ENCODE measurements at regions not wholly inside any gene's neighbourhood (a gene's known extent, or its start where the extent isn't known, plus 50 kb on each side); places are given as distances from the start of the nearest gene placed in this dataset.
A peak's percentile ranks its signal among the peaks of the same experiment; 100 is the strongest.

DNA sequence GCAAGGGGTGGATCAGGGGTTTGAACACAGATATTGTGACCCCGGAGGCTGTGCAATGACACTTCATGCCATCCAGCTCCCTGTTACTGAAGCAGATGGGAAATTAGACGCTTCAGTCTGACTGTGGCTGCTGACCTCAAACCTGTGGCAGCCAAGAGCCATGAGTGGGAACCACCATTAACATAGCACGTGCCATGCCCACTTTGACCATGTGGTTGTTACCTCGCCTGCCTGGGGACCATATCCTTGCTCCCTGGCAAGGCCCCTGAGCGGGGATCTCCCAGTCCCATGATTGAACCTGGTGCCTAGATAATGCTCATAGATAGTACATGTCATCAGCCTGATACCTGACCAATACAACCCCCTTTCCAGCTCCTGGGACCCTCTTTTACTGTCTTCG, 68.9 kb downstream of the CYP26B1 start:
- H3K9me3 ChIP-seq (ENCODE audit: insufficient read depth in 2 of 2, low read depth in 1 of 2, low read length in 1 of 2) = peaks cover 0 to 3% of the 10 kb centered on the region in 2 experiments
- no peak overlapping the region for H3K4ac ChIP-seq (replicated peaks; ENCODE audit: insufficient read length, low read depth, low read length)
- ChIA-PET POLR2A (ENCODE audit: partially characterized antibody) (no interaction called here), CTCF (ENCODE audit: partially characterized antibody) (no interaction called here)
- no peak overlapping the region for H3K4me3 ChIP-seq (ENCODE audit: extremely low read depth in 1 of 4, insufficient read depth in 2 of 4, low read depth in 3 of 4, low read length in 4 of 4)
- no peak overlapping the region for H2BK20ac ChIP-seq (ENCODE audit: low read length)
- peaks cover 0 to 3% (median under 1%) of the 10 kb centered on the region in 4 experiments; a peak in 1 of 7 replicates for H3K4me1 ChIP-seq (replicated peaks in 1 of 4; ENCODE audit: control insufficient read depth in 3 of 4, insufficient read depth in 4 of 4, low read length in 3 of 4)
- FAIRE-seq = no peak
- H3K27me3 ChIP-seq (replicated peaks in 1 of 4; ENCODE audit: control insufficient read depth in 3 of 4, extremely low read depth in 1 of 4, insufficient read depth in 3 of 4, low read length in 3 of 4) = no peaks in the 10 kb centered on the region
- 92% methylated on average over 6 of the region's 6 CpGs; no CpG with 5 or more reads in 1 of the 2 experiments for WGBS, 2 experiments (ENCODE audit: extremely low coverage in 1 of 2, insufficient coverage in 1 of 2, insufficient read length in 1 of 2, insufficient replicate concordance in 2 of 2, low coverage in 1 of 2, low lambda C conversion rate in 2 of 2, missing lambda C conversion rate in 1 of 2)
- no peak overlapping the region for H2BK12ac ChIP-seq (ENCODE audit: low read depth, low read length)
- H3K9ac ChIP-seq (replicated peaks in 1 of 4; ENCODE audit: extremely low read depth in 1 of 4, low read depth in 3 of 4, low read length in 3 of 4) = no peak overlapping the region
- H3K79me1 ChIP-seq (ENCODE audit: low read depth, low read length) = no peaks in the 10 kb centered on the region
- H2BK15ac ChIP-seq (ENCODE audit: low read length) = no peak overlapping the region
- no peak overlapping the region for H2BK120ac ChIP-seq (replicated peaks; ENCODE audit: low read depth, low read length)
- H3K18ac ChIP-seq (ENCODE audit: extremely low read depth, low read length) = no peak overlapping the region
- no peak overlapping the region for H2BK5ac ChIP-seq (ENCODE audit: low read depth, low read length)
- H3K23ac ChIP-seq (ENCODE audit: insufficient read length) = no peak overlapping the region
- H3K56ac ChIP-seq (replicated peaks; ENCODE audit: insufficient read length, low read depth, low read length) = no peak overlapping the region
- H2AFZ ChIP-seq (ENCODE audit: low read length) = no peak overlapping the region
- no peak overlapping the region for H4K8ac ChIP-seq (ENCODE audit: extremely low read depth, insufficient read depth, low read length)
- H3K27ac ChIP-seq (ENCODE audit: low read depth, low read length) = no peak overlapping the region
- no peak overlapping the region for H3K4me2 ChIP-seq (ENCODE audit: insufficient read depth in 1 of 2, low read depth in 2 of 2, low read length in 2 of 2)
- H4K91ac ChIP-seq (replicated peaks; ENCODE audit: insufficient read length, low read length) = no peak overlapping the region
- H3K36me3 ChIP-seq (ENCODE audit: control insufficient read depth in 2 of 4, insufficient read depth in 4 of 4, low read length in 3 of 4) = no peaks in the 10 kb centered on the region
- TF ChIP-seq, protein P1, sequence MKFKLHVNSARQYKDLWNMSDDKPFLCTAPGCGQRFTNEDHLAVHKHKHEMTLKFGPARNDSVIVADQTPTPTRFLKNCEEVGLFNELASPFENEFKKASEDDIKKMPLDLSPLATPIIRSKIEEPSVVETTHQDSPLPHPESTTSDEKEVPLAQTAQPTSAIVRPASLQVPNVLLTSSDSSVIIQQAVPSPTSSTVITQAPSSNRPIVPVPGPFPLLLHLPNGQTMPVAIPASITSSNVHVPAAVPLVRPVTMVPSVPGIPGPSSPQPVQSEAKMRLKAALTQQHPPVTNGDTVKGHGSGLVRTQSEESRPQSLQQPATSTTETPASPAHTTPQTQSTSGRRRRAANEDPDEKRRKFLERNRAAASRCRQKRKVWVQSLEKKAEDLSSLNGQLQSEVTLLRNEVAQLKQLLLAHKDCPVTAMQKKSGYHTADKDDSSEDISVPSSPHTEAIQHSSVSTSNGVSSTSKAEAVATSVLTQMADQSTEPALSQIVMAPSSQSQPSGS (IDR thresholded peaks at IDR 0.05; ENCODE audit: low read length) = no peak
- TF ChIP-seq, protein P2, sequence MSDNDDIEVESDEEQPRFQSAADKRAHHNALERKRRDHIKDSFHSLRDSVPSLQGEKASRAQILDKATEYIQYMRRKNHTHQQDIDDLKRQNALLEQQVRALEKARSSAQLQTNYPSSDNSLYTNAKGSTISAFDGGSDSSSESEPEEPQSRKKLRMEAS (IDR thresholded peaks at IDR 0.05) = 0 out of 2 replicates have a peak, but pooled peaks have one; percentile 24
- TF ChIP-seq EGR1 (IDR thresholded peaks at IDR 0.05; ENCODE audit: borderline replicate concordance, low read depth, low read length) = no peak
- H3K79me2 ChIP-seq (ENCODE audit: control insufficient read depth in 1 of 2, insufficient read depth in 2 of 2, low read length in 2 of 2) = no peaks in the 10 kb centered on the region
- DNase-seq (ENCODE audit: low read depth in 1 of 2, low spot score in 2 of 2) = no peak
- H4K20me1 ChIP-seq (replicated peaks in 1 of 2; ENCODE audit: control insufficient read depth in 1 of 2, insufficient read depth in 2 of 2, low read length in 2 of 2) = no peaks in the 10 kb centered on the region
- H4K5ac ChIP-seq (ENCODE audit: insufficient read length, low read depth, low read length) = no peak overlapping the region
- H3K14ac ChIP-seq (ENCODE audit: insufficient read length) = no peak overlapping the region
- no peak overlapping the region for H2AK5ac ChIP-seq (ENCODE audit: low read depth, low read length)
- H3K23me2 ChIP-seq (ENCODE audit: low read depth, low read length) = no peaks in the 10 kb centered on the region
